Bronchial epithelial cell (primary cell): ENCODE measurements at regions not wholly inside any gene's neighbourhood (a gene's known extent, or its start where the extent isn't known, plus 50 kb on each side); places are given as distances from the start of the nearest gene placed in this dataset.

Source experiments
- DNase-seq: peaks from one replicate; pipeline ENCODE4 v3.0.0-alpha.2; 2010; ENCODE audit warnings: low read depth
- FAIRE-seq: peaks from 2 replicates; lab custom pipeline; 2011; peaks lifted over from hg19 to GRCh38; lab: Jason Lieb, UNC
- H3K27me3 ChIP-seq: 2 replicates; pipeline ENCODE4 v1.5.1; 2011; ENCODE audit warnings: low read length; ENCODE audit not compliant: control insufficient read depth, insufficient read depth
- H3K36me3 ChIP-seq: 2 replicates; pipeline ENCODE4 v1.5.1; 2011; ENCODE audit warnings: low read length; ENCODE audit not compliant: control insufficient read depth, insufficient read depth
- H3K4me3 ChIP-seq: 2 replicates; pipeline ENCODE4 v1.5.1; 2011; ENCODE audit warnings: mild to moderate bottlenecking, low read depth, low read length, control low read depth
- TF ChIP-seq, protein P1 (sequence below): IDR thresholded peaks from 2 replicates; pipeline ENCODE4 v1.5.1; 2011; ENCODE audit warnings: mild to moderate bottlenecking, moderate library complexity, low read length, control low read depth, inconsistent platforms; ENCODE audit not compliant: insufficient read depth, severe bottlenecking

DNA sequence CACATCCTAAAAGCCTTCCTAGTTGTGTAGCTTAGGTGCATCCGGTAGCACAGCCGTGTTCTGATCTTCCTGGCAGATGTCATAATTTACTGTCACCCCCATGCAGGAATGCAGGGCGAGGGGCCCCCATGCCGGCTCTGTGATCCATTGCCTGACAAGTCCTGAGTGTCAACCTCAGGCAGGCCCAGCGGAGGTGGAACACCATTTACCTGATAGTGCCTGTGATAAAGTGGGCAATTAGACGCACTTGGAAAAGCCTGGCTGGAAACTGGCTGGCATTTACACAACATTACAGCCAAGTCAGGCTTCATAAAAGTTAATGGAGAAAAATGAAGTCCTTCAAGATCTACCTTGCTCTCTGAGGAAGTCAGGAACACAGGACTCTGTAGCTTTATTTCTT lies 521.4 kb upstream of the JAG1 start:
- TF ChIP-seq, protein P1, sequence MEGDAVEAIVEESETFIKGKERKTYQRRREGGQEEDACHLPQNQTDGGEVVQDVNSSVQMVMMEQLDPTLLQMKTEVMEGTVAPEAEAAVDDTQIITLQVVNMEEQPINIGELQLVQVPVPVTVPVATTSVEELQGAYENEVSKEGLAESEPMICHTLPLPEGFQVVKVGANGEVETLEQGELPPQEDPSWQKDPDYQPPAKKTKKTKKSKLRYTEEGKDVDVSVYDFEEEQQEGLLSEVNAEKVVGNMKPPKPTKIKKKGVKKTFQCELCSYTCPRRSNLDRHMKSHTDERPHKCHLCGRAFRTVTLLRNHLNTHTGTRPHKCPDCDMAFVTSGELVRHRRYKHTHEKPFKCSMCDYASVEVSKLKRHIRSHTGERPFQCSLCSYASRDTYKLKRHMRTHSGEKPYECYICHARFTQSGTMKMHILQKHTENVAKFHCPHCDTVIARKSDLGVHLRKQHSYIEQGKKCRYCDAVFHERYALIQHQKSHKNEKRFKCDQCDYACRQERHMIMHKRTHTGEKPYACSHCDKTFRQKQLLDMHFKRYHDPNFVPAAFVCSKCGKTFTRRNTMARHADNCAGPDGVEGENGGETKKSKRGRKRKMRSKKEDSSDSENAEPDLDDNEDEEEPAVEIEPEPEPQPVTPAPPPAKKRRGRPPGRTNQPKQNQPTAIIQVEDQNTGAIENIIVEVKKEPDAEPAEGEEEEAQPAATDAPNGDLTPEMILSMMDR = no peak
- Histone ChIP-seq H3K4me3 (no peak overlapping the region), H3K36me3 (no peaks in the 10 kb centered on the region), H3K27me3 (no peaks in the 10 kb centered on the region)
- FAIRE-seq (no peak), DNase-seq (no peak)

DNA sequence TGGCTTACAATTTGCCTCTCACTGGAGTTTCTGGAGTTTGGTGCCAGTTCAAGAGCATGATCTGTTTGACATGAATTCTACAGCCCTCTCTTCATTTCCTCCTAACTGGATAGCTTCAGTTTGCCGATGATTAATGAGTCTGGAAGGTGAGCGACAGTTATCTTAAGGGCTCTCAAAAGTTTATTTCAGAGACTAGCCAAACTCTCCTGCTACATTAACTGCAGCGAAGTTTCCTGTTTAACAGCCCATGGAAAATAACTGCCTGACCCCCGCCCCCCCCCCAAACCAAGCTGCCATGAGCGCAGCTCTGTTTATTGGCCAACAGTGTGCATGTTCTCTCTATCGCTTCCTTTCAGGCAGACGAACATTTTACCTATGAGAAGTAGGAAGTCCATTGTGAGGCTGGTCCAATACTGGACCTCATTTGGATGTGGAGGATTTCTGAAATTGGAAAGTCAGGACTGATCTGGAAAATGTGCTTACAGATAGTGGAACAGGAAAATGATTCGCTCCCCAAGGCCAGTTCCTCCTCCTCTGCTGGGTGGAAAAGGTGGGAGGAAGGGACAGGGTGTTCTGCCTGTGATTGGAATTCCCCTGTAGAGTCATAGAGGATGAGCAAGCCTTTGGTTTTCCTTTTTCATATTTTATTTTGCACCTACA lies 522.2 kb upstream of the JAG1 start:
- TF ChIP-seq, protein P1 = no peak
- FAIRE-seq (no peak), DNase-seq (peak; percentile 92)
- Histone ChIP-seq H3K36me3 (no peaks in the 10 kb centered on the region), H3K27me3 (no peaks in the 10 kb centered on the region), H3K4me3 (no peak overlapping the region)

DNA sequence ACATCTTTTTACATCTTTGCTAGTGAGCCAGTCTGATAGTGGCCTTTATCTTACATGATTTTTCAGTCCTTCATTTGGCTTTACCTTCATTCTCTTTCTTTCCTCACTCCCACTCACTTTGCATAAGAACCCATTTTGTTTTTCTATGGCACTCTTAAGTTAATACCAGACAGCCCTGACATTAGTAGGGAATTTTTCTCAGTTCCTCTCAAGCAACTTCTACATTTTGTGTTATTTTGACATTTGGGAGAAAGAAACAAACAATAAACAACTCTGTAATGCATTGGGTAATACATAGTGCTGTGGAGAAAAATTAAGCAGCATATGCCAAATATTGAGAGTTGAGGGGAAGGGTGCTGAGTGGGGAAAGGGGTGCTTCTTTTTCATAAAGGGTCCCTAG lies 524.1 kb upstream of the JAG1 start:
- no peak for DNase-seq
- Histone ChIP-seq H3K4me3 (no peak overlapping the region), H3K27me3 (no peaks in the 10 kb centered on the region), H3K36me3 (no peaks in the 10 kb centered on the region)
- TF ChIP-seq, protein P1 = no peak
- no peak for FAIRE-seq

DNA sequence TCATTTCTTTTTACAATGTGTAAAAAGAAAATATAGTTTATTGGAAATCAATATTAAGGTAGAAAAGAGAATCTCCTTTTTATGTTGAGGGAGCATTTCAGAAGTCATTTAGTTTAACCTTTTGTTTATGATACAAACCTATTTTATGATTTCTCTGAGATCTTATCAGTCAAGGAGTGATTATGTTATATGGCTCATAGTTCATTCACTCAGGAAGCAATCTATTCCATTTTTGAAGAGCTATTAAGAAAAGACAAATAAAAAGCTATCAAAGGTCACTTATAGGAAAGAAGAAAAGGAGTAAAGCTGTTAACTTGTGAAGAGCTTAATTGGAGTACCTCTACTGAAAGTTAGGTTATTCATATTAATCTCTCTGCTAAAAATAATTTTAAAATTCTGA lies 526.6 kb upstream of the JAG1 start:
- Histone ChIP-seq H3K27me3 (no peaks in the 10 kb centered on the region), H3K4me3 (no peak overlapping the region), H3K36me3 (no peaks in the 10 kb centered on the region)
- FAIRE-seq (no peak), DNase-seq (no peak)
- TF ChIP-seq, protein P1 = no peak

DNA sequence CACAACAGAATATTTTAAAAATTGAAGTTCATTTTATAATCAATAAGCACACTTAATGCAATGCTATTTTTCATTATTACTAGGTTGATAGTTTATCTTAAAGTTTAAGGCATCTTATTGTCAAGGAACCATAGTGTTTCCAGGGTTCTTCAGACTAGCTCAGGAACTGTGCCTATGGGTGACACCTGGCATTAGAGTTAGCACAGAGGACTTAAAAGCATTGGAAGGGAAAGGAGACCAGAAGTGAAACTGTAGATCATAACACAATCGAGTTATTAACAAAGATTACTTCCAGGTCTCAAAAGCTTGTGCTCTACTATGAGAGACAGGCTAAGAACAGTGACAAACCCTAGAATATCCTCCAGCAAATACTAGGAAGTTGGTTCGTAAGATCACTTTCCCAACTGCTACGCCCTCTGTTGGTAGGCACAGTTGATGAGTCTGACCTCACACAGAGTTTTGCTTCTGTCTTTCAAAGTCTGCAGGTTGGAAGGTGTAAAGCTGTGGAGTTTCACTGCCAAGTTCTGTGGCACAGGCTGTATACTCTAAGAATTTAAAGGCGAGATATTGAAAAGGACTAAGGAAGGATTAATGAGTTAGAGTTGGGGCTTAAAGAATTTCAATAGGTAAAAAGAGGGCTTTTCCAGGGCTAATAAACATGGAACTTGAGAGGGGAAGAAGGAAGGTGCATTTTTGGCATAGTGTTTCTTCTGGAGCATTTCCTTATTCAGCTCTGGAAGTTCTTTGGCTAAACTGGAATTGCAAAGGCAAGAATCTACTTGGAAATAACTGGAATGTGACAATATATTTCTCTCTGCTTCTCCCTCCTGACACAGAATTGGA lies 531.3 kb upstream of the JAG1 start:
- no peak for FAIRE-seq
- peak; percentile 76 for DNase-seq

More for the DNA sequence above, 531.3 kb upstream of the JAG1 start:
- Histone ChIP-seq H3K36me3 (no peaks in the 10 kb centered on the region), H3K4me3 (no peak overlapping the region), H3K27me3 (no peaks in the 10 kb centered on the region)
- TF ChIP-seq, protein P1 = peak; percentile 89
